Esophagus squamous epithelium (tissue), 5 donors: ENCODE measurements at regions not wholly inside any gene's neighbourhood (a gene's known extent, or its start where the extent isn't known, plus 50 kb on each side); places are given as distances from the start of the nearest gene placed in this dataset.

Experiments used
- DNase-seq: peaks from one replicate; lab custom pipeline; 2025; lab: John Stamatoyannopoulos, UW
- H3K27ac ChIP-seq, 4 donors: fragments of 200-600 bp; sonication (generic); one replicate each; pipeline ENCODE4 v1.5.1; 2016 to 2019; ENCODE audit warnings: mild to moderate bottlenecking in 1 of 4
- H3K27me3 ChIP-seq, 4 donors: fragments of 200-600 bp; sonication (generic); 1 replicate in 3 of 4; 2 replicates in 1 of 4; pipeline versions ENCODE4 v1.5.1 to v1.6.0; 2017 to 2021; ENCODE audit warnings: antibody characterized with exemption in 1 of 4
- H3K36me3 ChIP-seq, 3 donors: fragments of 200-600 bp; sonication (generic); one replicate each; pipeline ENCODE4 v1.5.1; 2016 to 2019
- H3K4me1 ChIP-seq, 3 donors: fragments of 200-600 bp; sonication (generic); one replicate each; pipeline ENCODE4 v1.5.1; 2017 to 2019
- H3K4me3 ChIP-seq, 4 donors: fragments of 200-600 bp; sonication (generic); 1 replicate in 3 of 4; 2 replicates in 1 of 4; pipeline ENCODE4 v1.5.1; 2016 to 2019; ENCODE audit warnings: mild to moderate bottlenecking in 2 of 4, moderate library complexity in 1 of 4
- H3K9me3 ChIP-seq, 3 donors: fragments of 200-600 bp; sonication (generic); one replicate each; pipeline ENCODE4 v1.5.1; 2016 to 2019
- POLR2A ChIP-seq, 4 donors: fragments of 450-650 bp; IDR thresholded peaks; one replicate each; pipeline ENCODE4 v1.6.1; 2017; ENCODE audit warnings: antibody characterized with exemption in 4 of 4, mild to moderate bottlenecking in 4 of 4, moderate library complexity in 3 of 4
- WGBS, 2 donors: methylation state at CpG; one replicate each; pipeline ENCODE4 v1.1.5; 2018; 5-methylcytosine and 5-hydroxymethylcytosine counted together
- intact Hi-C: fragments of 100-400 bp; cut with DNase I; formaldehyde crosslinking; loops from one replicate; pipeline ENCODE4 v1.15.0; 2022
- TF ChIP-seq, protein P1 (sequence below), 6 experiments: fragments of 450-650 bp in 4 of 6; fragments of 200-600 bp in 2 of 6; sonication (generic) in 2 of 6; IDR thresholded peaks; one replicate each; pipeline ENCODE4 v1.5.1; 2016 to 2019; ENCODE audit warnings: antibody characterized with exemption in 6 of 6, mild to moderate bottlenecking in 4 of 6, moderate library complexity in 4 of 6
- donor health status: DM: yes; HTN: yes; CAD: no.

DNA sequence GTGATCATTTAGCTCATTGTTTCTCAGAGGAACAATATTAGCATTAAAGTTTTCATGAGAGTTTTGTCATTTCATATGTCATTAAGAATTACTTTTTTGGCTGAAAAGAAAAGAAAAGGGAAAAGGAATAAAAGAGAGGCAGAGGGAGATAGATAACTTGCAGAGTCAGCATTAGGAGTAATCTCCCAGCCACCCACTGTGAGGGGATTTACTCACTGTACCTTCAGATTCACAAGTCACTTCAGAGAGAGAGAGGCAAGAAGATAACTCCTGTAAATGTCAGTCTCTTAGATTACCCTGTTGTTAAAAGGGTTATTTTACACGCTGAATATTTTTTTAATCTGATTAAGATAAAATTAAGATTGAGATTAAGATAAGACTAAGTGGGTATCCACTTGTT is 125.2 kb downstream of the POU4F1 start:
- DNase-seq: no peak
- Histone ChIP-seq H3K27ac (no peak overlapping the region), H3K36me3 (no peaks in the 10 kb centered on the region), H3K4me3 (no peak overlapping the region), H3K4me1 (no peaks in the 10 kb centered on the region), H3K9me3 (no peaks in the 10 kb centered on the region), H3K27me3 (no peaks in the 10 kb centered on the region)
- TF ChIP-seq, protein P1, sequence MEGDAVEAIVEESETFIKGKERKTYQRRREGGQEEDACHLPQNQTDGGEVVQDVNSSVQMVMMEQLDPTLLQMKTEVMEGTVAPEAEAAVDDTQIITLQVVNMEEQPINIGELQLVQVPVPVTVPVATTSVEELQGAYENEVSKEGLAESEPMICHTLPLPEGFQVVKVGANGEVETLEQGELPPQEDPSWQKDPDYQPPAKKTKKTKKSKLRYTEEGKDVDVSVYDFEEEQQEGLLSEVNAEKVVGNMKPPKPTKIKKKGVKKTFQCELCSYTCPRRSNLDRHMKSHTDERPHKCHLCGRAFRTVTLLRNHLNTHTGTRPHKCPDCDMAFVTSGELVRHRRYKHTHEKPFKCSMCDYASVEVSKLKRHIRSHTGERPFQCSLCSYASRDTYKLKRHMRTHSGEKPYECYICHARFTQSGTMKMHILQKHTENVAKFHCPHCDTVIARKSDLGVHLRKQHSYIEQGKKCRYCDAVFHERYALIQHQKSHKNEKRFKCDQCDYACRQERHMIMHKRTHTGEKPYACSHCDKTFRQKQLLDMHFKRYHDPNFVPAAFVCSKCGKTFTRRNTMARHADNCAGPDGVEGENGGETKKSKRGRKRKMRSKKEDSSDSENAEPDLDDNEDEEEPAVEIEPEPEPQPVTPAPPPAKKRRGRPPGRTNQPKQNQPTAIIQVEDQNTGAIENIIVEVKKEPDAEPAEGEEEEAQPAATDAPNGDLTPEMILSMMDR (IDR thresholded peaks at IDR 0.05): no peak
- TF ChIP-seq POLR2A (IDR thresholded peaks at IDR 0.05): no peak
- WGBS, 2 donors: 50 to 62% methylated on average over 1 of the region's 1 CpG
- intact Hi-C loops: no loop called here

DNA sequence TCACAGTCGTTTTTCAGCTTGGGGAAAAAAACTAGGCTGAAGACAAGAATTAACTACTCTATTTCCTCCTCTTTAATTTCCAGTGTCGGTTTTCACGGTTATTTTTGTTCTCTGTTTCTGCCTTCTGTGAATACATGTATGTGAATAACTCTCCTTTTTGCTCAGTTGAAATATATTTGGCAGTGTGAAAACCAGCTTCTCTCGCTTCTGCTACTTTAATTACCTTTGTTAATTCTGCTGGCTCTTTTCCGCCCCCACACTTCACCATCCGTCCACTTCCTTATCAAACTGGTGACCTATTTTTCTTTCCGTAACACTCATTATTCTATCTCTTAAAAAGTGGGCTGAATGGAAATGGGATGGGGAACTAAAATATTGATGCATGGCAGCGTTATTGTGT is 126.4 kb downstream of the POU4F1 start:
- no peak for DNase-seq
- H3K27me3 ChIP-seq: no peaks in the 10 kb centered on the region
- no peak overlapping the region for H3K27ac ChIP-seq
- WGBS, 2 donors: 55 to 65% methylated on average over 8 of the region's 8 CpGs
- no peaks in the 10 kb centered on the region for H3K4me1 ChIP-seq
- no peaks in the 10 kb centered on the region for H3K9me3 ChIP-seq
- intact Hi-C loops: no loop called here
- no peak overlapping the region for H3K4me3 ChIP-seq
- no peak for TF ChIP-seq POLR2A (IDR thresholded peaks at IDR 0.05)
- TF ChIP-seq, protein P1 (IDR thresholded peaks at IDR 0.05): no peak
- no peaks in the 10 kb centered on the region for H3K36me3 ChIP-seq

DNA sequence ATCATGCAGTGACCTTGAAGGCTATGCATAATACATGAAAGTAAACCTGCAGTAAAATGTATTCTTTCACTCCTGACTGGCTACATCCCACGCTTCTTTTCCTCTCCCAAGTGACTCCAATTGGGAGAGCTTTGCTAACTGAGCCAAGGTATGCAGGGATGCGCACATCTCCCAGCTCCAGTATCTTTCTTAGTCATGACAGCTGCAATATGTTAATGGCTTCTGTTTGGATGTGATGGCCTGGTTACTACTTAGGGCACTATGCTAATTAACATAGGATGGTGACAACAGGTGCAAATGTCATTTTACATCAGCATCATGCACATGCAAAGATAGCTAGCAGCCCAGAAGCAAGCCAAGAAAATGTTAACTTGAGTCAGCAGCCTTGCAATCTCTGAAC is 134.7 kb downstream of the POU4F1 start:
- WGBS, 2 donors: 44 to 79% methylated on average over 2 of the region's 2 CpGs
- H3K4me1 ChIP-seq: no peaks in the 10 kb centered on the region
- H3K27me3 ChIP-seq: no peaks in the 10 kb centered on the region
- DNase-seq: no peak
- H3K9me3 ChIP-seq: no peaks in the 10 kb centered on the region
- H3K27ac ChIP-seq: no peak overlapping the region
- no peaks in the 10 kb centered on the region for H3K36me3 ChIP-seq
- TF ChIP-seq, protein P1 (IDR thresholded peaks at IDR 0.05): no peak
- TF ChIP-seq POLR2A (IDR thresholded peaks at IDR 0.05): no peak
- H3K4me3 ChIP-seq: no peak overlapping the region
- intact Hi-C loops: no loop called here

DNA sequence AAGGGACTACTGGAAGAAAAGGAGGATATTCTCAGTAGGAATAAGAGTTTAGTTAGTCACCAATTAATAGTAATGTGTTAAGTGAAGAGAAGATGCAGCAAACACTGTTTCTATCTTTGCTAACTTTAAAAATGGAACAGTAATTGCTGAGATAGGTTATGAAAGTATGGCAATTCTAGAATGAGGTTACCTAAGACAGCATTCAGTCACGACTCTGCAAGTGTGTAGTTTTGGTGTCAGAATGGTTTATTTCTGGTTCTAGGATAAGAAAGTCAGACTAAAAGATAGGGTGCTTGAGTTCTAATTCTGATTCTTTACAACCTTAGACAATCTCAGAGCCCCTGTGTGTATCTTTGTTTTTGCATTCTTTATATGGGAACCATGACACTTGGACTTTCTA is 138.1 kb downstream of the POU4F1 start:
- Histone ChIP-seq H3K9me3 (no peaks in the 10 kb centered on the region), H3K36me3 (no peaks in the 10 kb centered on the region), H3K4me1 (no peaks in the 10 kb centered on the region), H3K27me3 (no peaks in the 10 kb centered on the region), H3K27ac (no peak overlapping the region), H3K4me3 (no peak overlapping the region)
- 41 to 63% methylated on average over 1 of the region's 1 CpG for WGBS, 2 donors
- intact Hi-C loops: no loop called here
- DNase-seq: no peak
- TF ChIP-seq POLR2A (IDR thresholded peaks at IDR 0.05): no peak
- TF ChIP-seq, protein P1 (IDR thresholded peaks at IDR 0.05): no peak

DNA sequence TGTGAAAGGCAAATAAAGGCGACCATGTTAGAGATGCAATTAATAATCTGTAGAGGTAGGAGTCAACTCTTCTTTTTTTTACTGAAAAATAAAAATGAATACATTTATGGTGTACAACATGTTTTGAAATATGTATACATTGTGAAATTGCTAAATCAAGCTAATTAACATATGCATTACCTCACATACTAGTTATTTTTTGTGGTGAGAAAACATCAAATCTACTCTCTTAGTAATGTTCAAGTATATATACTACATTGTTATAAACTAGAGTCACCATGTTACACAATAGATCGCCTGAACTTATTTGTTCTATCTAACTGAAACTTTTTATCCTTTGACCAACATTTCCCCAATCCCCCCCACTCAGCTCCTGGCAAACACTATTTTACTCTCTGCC is 143.2 kb downstream of the POU4F1 start:
- no peaks in the 10 kb centered on the region for H3K4me1 ChIP-seq
- intact Hi-C loops: no loop called here
- WGBS, 2 donors: 75 to 76% methylated on average over 2 of the region's 2 CpGs

More for the DNA sequence above, 143.2 kb downstream of the POU4F1 start:
- no peak overlapping the region for H3K27ac ChIP-seq
- H3K9me3 ChIP-seq: no peaks in the 10 kb centered on the region
- no peak for DNase-seq
- H3K36me3 ChIP-seq: no peaks in the 10 kb centered on the region
- H3K4me3 ChIP-seq: no peak overlapping the region
- TF ChIP-seq, protein P1 (IDR thresholded peaks at IDR 0.05): no peak
- TF ChIP-seq POLR2A (IDR thresholded peaks at IDR 0.05): no peak
- no peaks in the 10 kb centered on the region for H3K27me3 ChIP-seq
